Stomach (tissue), 8 donors: ENCODE measurements at regions not wholly inside any gene's neighbourhood (a gene's known extent, or its start where the extent isn't known, plus 50 kb on each side); places are given as distances from the start of the nearest gene placed in this dataset.

ENCODE experiments used
- DNase-seq, 2 donors: peaks; one replicate each; pipeline versions ENCODE4 v3.0.0 to v3.0.0-alpha.2; 2013 to 2019
- H3K27ac ChIP-seq, 5 donors: fragments of 200-600 bp in 4 of 5; sonication (generic) in 4 of 5; one replicate each; pipeline ENCODE4 v1.5.1; 2013 to 2019; ENCODE audit warnings: mild to moderate bottlenecking in 1 of 5, moderate library complexity in 1 of 5
- H3K27me3 ChIP-seq, 3 donors: fragments of 200-600 bp; sonication (generic); one replicate each; pipeline ENCODE4 v1.5.1; 2017 to 2019; ENCODE audit warnings: mixed run types in 1 of 3
- H3K36me3 ChIP-seq, 4 donors: fragments of 200-600 bp; sonication (generic); 1 replicate in 3 of 4; 2 replicates in 1 of 4; pipeline ENCODE4 v1.5.1; 2016 to 2019
- H3K4me1 ChIP-seq, 4 donors: fragments of 200-600 bp; sonication (generic); one replicate each; pipeline ENCODE4 v1.5.1; 2016 to 2019
- H3K4me3 ChIP-seq, 4 donors: fragments of 200-600 bp; sonication (generic) in 3 of 4; one replicate each; pipeline ENCODE4 v1.5.1; 2016 to 2019; ENCODE audit warnings: mild to moderate bottlenecking in 1 of 4
- H3K9me3 ChIP-seq, 4 donors: fragments of 200-600 bp; sonication (generic); one replicate each; pipeline ENCODE4 v1.5.1; 2016 to 2019
- CTCF ChIP-seq, 7 experiments: fragments of 450-650 bp in 4 of 7; fragments of 200-600 bp in 3 of 7; sonication (generic) in 3 of 7; IDR thresholded peaks; one replicate each; pipeline ENCODE4 v1.5.1; 2016 to 2019; ENCODE audit warnings: antibody characterized with exemption in 7 of 7, control low read depth in 2 of 7, mild to moderate bottlenecking in 1 of 7
- EP300 ChIP-seq: sonication (generic); formaldehyde crosslinking; IDR thresholded peaks from one replicate; pipeline ENCODE4 v1.6.1; 2017; ENCODE audit warnings: antibody characterized with exemption
- POLR2A ChIP-seq, 4 donors: fragments of 450-650 bp; IDR thresholded peaks; one replicate each; pipeline ENCODE4 v1.6.1; 2016; ENCODE audit warnings: antibody characterized with exemption in 4 of 4, control low read depth in 2 of 4, mild to moderate bottlenecking in 1 of 4, moderate library complexity in 1 of 4
- POLR2AphosphoS5 ChIP-seq, 3 donors: sonication (generic); formaldehyde crosslinking; IDR thresholded peaks; one replicate each; pipeline ENCODE4 v1.6.1; 2016; ENCODE audit warnings: antibody characterized with exemption in 3 of 3
- WGBS, 5 donors: extraction: QIAGEN DNeasy Blood & Tissue Kit in 3 of 5; methylation state at CpG; one replicate each; pipeline versions ENCODE4 v1.1.5 to v1.1.7; 2013 to 2018; 5-methylcytosine and 5-hydroxymethylcytosine counted together
- intact Hi-C: fragments of 100-400 bp; cut with DNase I; formaldehyde crosslinking; loops from one replicate; pipeline ENCODE4 v1.15.1; 2023; ENCODE audit warnings: low total_unique reads
- donor health status: healthy with polysubstance abuse.
- donor health status: Bipolar disorder and iron deficiency.
- donor health status: healthy.

GRCh38 chr10:125543796-125544195, 139.2 kb downstream of the TEX36 start:
- Histone ChIP-seq H3K4me3 (no peak overlapping the region), H3K36me3 (no peaks in the 10 kb centered on the region), H3K9me3 (no peaks in the 10 kb centered on the region), H3K27me3 (no peaks in the 10 kb centered on the region), H3K27ac (no peak overlapping the region), H3K4me1 (peaks cover 0 to 7% (median 3%) of the 10 kb centered on the region in 4 donors)
- TF ChIP-seq CTCF (IDR thresholded peaks at IDR 0.05) = no peak
- no peak for TF ChIP-seq EP300
- TF ChIP-seq POLR2A (IDR thresholded peaks at IDR 0.05) = no peak
- TF ChIP-seq POLR2AphosphoS5 (IDR thresholded peaks at IDR 0.05) = no peak
- 69 to 76% (median 71%) methylated on average over 5 to 10 of the region's 10 CpGs for WGBS, 5 donors
- DNase-seq = no peak
- intact Hi-C loops = no loop called here

GRCh38 chr10:125538947-125539731, 143.8 kb downstream of the TEX36 start:
- no peaks in the 10 kb centered on the region for H3K9me3 ChIP-seq
- no peaks in the 10 kb centered on the region for H3K27me3 ChIP-seq
- 38 to 46% (median 40%) methylated on average over 13 of the region's 13 CpGs for WGBS, 5 donors
- peaks cover 0 to 8% (median 3%) of the 10 kb centered on the region in 4 donors for H3K4me1 ChIP-seq
- TF ChIP-seq EP300 (no peak), POLR2AphosphoS5 (IDR thresholded peaks at IDR 0.05) (no peak), POLR2A (IDR thresholded peaks at IDR 0.05) (no peak), CTCF (IDR thresholded peaks at IDR 0.05) (no peak)
- no peak overlapping the region for H3K27ac ChIP-seq
- H3K36me3 ChIP-seq = no peaks in the 10 kb centered on the region
- H3K4me3 ChIP-seq = no peak overlapping the region
- DNase-seq = peak; percentile 69 to 82
- intact Hi-C loops = no loop called here

GRCh38 chr10:125536236-125536635, 146.7 kb downstream of the TEX36 start:
- Histone ChIP-seq H3K9me3 (no peaks in the 10 kb centered on the region), H3K27me3 (no peaks in the 10 kb centered on the region), H3K27ac (no peak overlapping the region), H3K4me3 (no peak overlapping the region), H3K36me3 (no peaks in the 10 kb centered on the region), H3K4me1 (peaks cover 0 to 8% (median 3%) of the 10 kb centered on the region in 4 donors)
- TF ChIP-seq POLR2AphosphoS5 (IDR thresholded peaks at IDR 0.05) (no peak), POLR2A (IDR thresholded peaks at IDR 0.05) (no peak), EP300 (no peak), CTCF (IDR thresholded peaks at IDR 0.05) (no peak)
- intact Hi-C loops = no loop called here
- DNase-seq = no peak
- 86 to 92% (median 89%) methylated on average over 4 of the region's 4 CpGs for WGBS, 5 donors

GRCh38 chr10:125535559-125535958, 147.4 kb downstream of the TEX36 start:
- H3K4me3 ChIP-seq = no peak overlapping the region
- no peaks in the 10 kb centered on the region for H3K9me3 ChIP-seq
- no peak for DNase-seq
- H3K36me3 ChIP-seq = no peaks in the 10 kb centered on the region
- no peak overlapping the region for H3K27ac ChIP-seq
- H3K27me3 ChIP-seq = no peaks in the 10 kb centered on the region
- intact Hi-C loops = no loop called here
- TF ChIP-seq CTCF (IDR thresholded peaks at IDR 0.05) = no peak
- TF ChIP-seq EP300 = no peak
- no peak for TF ChIP-seq POLR2A (IDR thresholded peaks at IDR 0.05)
- no peak for TF ChIP-seq POLR2AphosphoS5 (IDR thresholded peaks at IDR 0.05)
- WGBS, 5 donors = 64 to 79% (median 71%) methylated on average over 8 of the region's 8 CpGs
- peaks cover 0 to 8% (median 3%) of the 10 kb centered on the region in 4 donors for H3K4me1 ChIP-seq
